ENCODE measurements at regions not wholly inside any gene's neighbourhood (a gene's known extent, or its start where the extent isn't known, plus 50 kb on each side); places are given as distances from the start of the nearest gene placed in this dataset.

DNA sequence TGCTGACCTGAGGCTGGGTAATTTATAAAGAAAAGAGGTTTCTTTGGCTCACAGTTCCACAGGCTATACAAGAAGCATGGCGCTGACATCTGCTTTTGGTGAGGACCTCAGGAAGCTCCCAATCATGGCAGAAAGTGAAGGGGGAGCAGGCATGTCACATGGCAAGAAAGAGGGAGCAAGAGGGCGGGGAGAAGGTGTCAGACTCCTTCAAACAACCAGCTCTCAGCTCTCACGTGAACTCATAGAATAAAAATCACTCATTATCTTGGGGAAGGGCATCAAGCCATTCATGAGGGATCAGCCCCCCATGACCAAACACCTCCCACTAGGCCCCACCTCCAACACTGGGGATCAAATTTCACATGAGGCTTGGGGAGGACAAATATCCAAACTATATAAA is 266.8 kb downstream of the RHOU start:
- no peak for TF ChIP-seq CTCF (IDR thresholded peaks at IDR 0.05 in 4 of 5, conservative IDR thresholded peaks at IDR 0.05 in 1 of 5)
- no peak for TF ChIP-seq POLR2A (IDR thresholded peaks at IDR 0.05)

Data from gastrocnemius medialis (tissue), 4 donors.